AG04449 (cell line): ENCODE measurements at regions not wholly inside any gene's neighbourhood (a gene's known extent, or its start where the extent isn't known, plus 50 kb on each side); places are given as distances from the start of the nearest gene placed in this dataset.
"Not testable (repeated sequence)": the region's sequence is repeated elsewhere in the genome, so short reads cannot be mapped to it uniquely, and the experiment has no call there.

Experiments used
- CTCF ChIA-PET: fragments of 350-600 bp; formaldehyde crosslinking; extraction: SDS; loops from one replicate; lab custom pipeline; 2021; ENCODE audit warnings: antibody characterized with exemption; lab: Yijun Ruan, JAX
- POLR2A ChIA-PET: fragments of 400-600, 350-600 bp; formaldehyde crosslinking; extraction: SDS; loops from one replicate; lab custom pipeline; 2020; ENCODE audit warnings: antibody characterized with exemption, inconsistent platforms; lab: Yijun Ruan, JAX
- DNase-seq: peaks from one replicate; pipeline ENCODE4 v3.0.0-alpha.2; 2010; ENCODE audit warnings: low read depth, low spot score
- H3K4me3 ChIP-seq: 2 replicates; pipeline ENCODE4 v1.5.1; 2011; ENCODE audit warnings: low read depth, mild to moderate bottlenecking, control low read depth, low read length
- TF ChIP-seq, protein P1 (sequence below): IDR thresholded peaks from one replicate; pipeline ENCODE4 v1.5.1; 2011; ENCODE audit warnings: mild to moderate bottlenecking, moderate library complexity, low read length, control low read depth, inconsistent platforms; ENCODE audit not compliant: insufficient read depth; ENCODE audit errors: missing control alignments

- ChIA-PET POLR2A (no interaction called here), CTCF (no interaction called here)
- TF ChIP-seq, protein P1, sequence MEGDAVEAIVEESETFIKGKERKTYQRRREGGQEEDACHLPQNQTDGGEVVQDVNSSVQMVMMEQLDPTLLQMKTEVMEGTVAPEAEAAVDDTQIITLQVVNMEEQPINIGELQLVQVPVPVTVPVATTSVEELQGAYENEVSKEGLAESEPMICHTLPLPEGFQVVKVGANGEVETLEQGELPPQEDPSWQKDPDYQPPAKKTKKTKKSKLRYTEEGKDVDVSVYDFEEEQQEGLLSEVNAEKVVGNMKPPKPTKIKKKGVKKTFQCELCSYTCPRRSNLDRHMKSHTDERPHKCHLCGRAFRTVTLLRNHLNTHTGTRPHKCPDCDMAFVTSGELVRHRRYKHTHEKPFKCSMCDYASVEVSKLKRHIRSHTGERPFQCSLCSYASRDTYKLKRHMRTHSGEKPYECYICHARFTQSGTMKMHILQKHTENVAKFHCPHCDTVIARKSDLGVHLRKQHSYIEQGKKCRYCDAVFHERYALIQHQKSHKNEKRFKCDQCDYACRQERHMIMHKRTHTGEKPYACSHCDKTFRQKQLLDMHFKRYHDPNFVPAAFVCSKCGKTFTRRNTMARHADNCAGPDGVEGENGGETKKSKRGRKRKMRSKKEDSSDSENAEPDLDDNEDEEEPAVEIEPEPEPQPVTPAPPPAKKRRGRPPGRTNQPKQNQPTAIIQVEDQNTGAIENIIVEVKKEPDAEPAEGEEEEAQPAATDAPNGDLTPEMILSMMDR, result no peak
- DNase-seq, result no peak
- no peak overlapping the region for H3K4me3 ChIP-seq
Observed at GRCh38 chr17:20787281-20787680, 207.8 kb downstream of the CDRT15L2 start.

GRCh38 chr17:20791626-20792025, 212.1 kb downstream of the CDRT15L2 start:
- ChIA-PET POLR2A (no interaction called here), CTCF (interaction anchor here (1.6 kb wide), 1 partner anchor 11 kb away, joined by 3 read pairs; no protein-coding TSS in a partner anchor)
- no peak overlapping the region for H3K4me3 ChIP-seq
- TF ChIP-seq, protein P1, result no peak
- no peak for DNase-seq

DNA sequence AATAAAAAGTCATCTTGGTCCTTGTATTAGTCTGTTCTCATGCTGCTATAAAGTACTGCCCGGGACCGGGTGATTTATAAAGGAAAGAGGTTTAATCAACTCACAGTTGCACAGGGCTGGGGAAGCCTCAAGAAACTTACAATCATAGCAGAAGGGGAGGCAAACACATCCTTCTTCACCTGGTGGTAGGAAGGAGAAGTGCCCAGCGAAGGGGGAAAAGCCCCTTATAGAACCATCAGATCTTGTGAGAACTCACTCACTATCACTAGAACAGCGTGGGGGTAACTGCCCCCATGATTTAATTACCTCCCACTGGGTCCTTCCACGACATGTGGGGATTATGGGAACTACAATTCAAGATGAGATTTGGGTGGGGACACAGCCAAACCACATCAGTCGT, 215.0 kb downstream of the CDRT15L2 start:
- CTCF ChIA-PET, DNase-seq, POLR2A ChIA-PET, H3K4me3 ChIP-seq: not testable (repeated sequence)

- ChIA-PET CTCF (no interaction called here), POLR2A (no interaction called here)
- DNase-seq, result no peak
- H3K4me3 ChIP-seq, result no peak overlapping the region
- TF ChIP-seq, protein P1, result no peak
Observed at GRCh38 chr17:20797292-20797691, 217.8 kb downstream of the CDRT15L2 start.

DNA sequence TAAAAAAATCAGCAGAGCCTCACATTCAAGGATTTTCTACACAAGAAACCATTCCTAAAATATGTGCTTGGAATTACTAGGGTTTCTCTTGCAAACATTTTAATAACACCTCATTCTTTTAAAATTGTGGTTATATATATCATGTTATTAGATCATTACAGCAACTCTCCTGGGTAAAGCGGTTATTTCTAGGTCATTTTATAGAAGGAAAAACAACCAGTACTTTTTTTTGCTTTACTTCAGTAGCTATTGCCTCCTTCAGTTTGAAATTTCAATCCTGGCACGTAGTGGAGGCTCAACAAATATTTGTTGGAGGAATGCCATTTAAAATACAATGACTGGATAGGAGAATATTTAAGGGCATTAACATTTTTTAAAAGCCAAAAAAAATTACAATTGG, 220.6 kb downstream of the CDRT15L2 start:
- no peak overlapping the region for H3K4me3 ChIP-seq
- ChIA-PET CTCF (interaction anchor here (0.6 to 3.7 kb wide), 2 partner anchors 194 to 207 kb away, joined by 3 to 52 read pairs; no protein-coding TSS in a partner anchor), POLR2A (no interaction called here)
- no peak for DNase-seq
- TF ChIP-seq, protein P1, result no peak

DNA sequence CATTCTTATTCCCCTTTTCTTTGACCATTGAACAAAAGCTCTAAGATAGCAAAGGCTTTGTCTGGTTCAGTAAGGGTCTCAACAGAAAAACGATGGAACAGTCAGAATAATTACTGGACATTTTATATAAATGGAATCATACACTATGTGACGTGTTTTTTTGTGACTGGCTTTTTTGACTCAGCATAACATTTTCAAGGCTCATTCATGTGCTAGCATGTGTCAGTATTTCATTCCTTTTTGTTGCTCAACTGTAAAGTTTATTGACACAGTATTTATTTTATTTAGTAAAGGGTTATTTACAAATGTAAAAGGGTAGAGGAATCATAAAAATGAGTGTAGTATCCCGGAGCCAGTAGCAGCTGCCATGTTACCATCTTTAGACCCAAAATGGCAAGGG, 226.2 kb downstream of the CDRT15L2 start:
- CTCF ChIA-PET, result no interaction called here
- TF ChIP-seq, protein P1, result no peak
- no peak for DNase-seq
- POLR2A ChIA-PET, result no interaction called here
- H3K4me3 ChIP-seq, result no peak overlapping the region

DNA sequence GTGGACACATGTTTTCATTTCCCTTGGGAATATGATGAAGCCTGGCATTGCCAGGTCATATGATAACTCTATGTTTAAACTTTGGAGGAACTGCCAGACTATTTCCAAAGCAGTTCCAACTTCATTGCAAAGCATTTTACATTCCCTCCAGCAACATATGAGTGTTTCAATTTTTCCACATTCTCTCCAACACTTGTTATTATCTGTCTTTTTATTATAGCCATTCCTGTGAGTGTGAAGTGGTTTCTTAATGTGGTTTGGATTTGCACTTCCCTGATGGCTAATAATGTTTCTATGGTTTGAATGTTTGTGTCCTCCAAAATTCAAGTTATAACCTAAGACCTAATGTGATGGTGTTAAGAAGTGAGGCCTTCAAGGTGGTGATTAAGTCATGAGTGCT, 228.0 kb downstream of the CDRT15L2 start:
- POLR2A ChIA-PET, DNase-seq, H3K4me3 ChIP-seq, CTCF ChIA-PET: not testable (repeated sequence)

DNA sequence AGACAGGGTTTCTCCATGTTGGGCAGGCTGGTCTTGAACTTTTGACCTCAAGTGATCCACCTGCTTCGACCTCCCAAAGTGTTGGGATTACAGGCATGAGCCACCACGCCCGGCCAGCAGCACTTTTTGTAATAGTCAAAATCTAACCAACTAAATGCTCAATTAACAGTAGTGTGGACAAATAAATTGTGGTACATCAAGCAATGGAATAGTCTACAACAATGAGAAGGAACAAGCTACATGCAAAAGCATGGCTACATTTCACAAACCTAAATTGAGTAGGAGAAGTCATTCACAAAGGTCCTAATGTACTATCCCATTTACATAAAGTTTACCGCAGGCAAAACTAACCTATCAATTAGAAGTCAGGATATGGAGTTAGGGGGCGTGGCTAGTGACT, 227.4 kb downstream of the USP22 start:
- CTCF ChIA-PET, result interaction anchor here (1.2 kb wide), 1 partner anchor 13 kb away, joined by 3 read pairs; no protein-coding TSS in a partner anchor
- POLR2A ChIA-PET, H3K4me3 ChIP-seq, DNase-seq: not testable (repeated sequence)
